Prostate gland (tissue), 2 donors: ENCODE measurements at regions not wholly inside any gene's neighbourhood (a gene's known extent, or its start where the extent isn't known, plus 50 kb on each side); places are given as distances from the start of the nearest gene placed in this dataset.
"Not testable (repeated sequence)": the region's sequence is repeated elsewhere in the genome, so short reads cannot be mapped to it uniquely, and the experiment has no call there.

Experiments
- DNase-seq: peaks from one replicate; pipeline ENCODE4 v3.0.0-alpha.2; 2019; ENCODE audit warnings: low spot score
- H3K27ac ChIP-seq, 2 donors: fragments of 200-600 bp; sonication (generic); 2 replicates each; pipeline ENCODE4 v1.5.1; 2017 to 2019
- H3K27me3 ChIP-seq: fragments of 200-600 bp; sonication (generic); replicated peaks from 2 replicates; pipeline ENCODE4 v1.5.1; 2019; ENCODE audit not compliant: insufficient read depth
- H3K36me3 ChIP-seq, 2 donors: fragments of 200-600 bp; sonication (generic); 1 replicate in 1 of 2; 2 replicates in 1 of 2; pipeline versions ENCODE4 v1.5.1 to v1.8.1; 2017 to 2019
- H3K4me1 ChIP-seq: fragments of 200-600 bp; sonication (generic); replicated peaks from 2 replicates; pipeline ENCODE4 v1.5.1; 2019
- H3K4me3 ChIP-seq, 2 donors: fragments of 200-600 bp; sonication (generic); 2 replicates each; pipeline ENCODE4 v1.5.1; 2017 to 2019
- H3K9me3 ChIP-seq: fragments of 200-600 bp; sonication (generic); 2 replicates; pipeline ENCODE4 v1.5.1; 2017
- CTCF ChIP-seq, 4 experiments: fragments of 200-600 bp in 2 of 4; fragments of 450-650 bp in 2 of 4; sonication (generic) in 2 of 4; IDR thresholded peaks; 1 replicate in 3 of 4; 2 replicates in 1 of 4; pipeline ENCODE4 v1.5.1; 2016 to 2019; ENCODE audit warnings: antibody characterized with exemption in 4 of 4, mild to moderate bottlenecking in 2 of 4, moderate library complexity in 2 of 4
- POLR2A ChIP-seq: fragments of 450-650 bp; IDR thresholded peaks from one replicate; pipeline ENCODE4 v1.6.1; 2016; ENCODE audit warnings: antibody characterized with exemption, mild to moderate bottlenecking
- POLR2AphosphoS5 ChIP-seq: sonication (generic); formaldehyde crosslinking; IDR thresholded peaks from one replicate; pipeline ENCODE4 v1.6.1; 2017; ENCODE audit warnings: antibody characterized with exemption
- WGBS: methylation state at CpG from one replicate; pipeline ENCODE4 v1.1.5; 2018; 5-methylcytosine and 5-hydroxymethylcytosine counted together
- intact Hi-C: fragments of 100-400 bp; cut with DNase I; formaldehyde crosslinking; loops from one replicate; pipeline ENCODE4 v1.14.2; 2022

GRCh38 chr18:4704781-4705180 is 249.7 kb upstream of the DLGAP1 start:
- Histone ChIP-seq H3K36me3 (no peaks in the 10 kb centered on the region), H3K4me3 (no peak overlapping the region), H3K4me1 (no peaks in the 10 kb centered on the region), H3K9me3 (no peaks in the 10 kb centered on the region), H3K27me3 (no peaks in the 10 kb centered on the region), H3K27ac (no peak overlapping the region)
- intact Hi-C loops = no loop called here
- TF ChIP-seq CTCF (IDR thresholded peaks at IDR 0.05) (no peak), POLR2AphosphoS5 (no peak), POLR2A (no peak)
- 21% methylated on average over 3 of the region's 3 CpGs for WGBS
- no peak for DNase-seq

DNA sequence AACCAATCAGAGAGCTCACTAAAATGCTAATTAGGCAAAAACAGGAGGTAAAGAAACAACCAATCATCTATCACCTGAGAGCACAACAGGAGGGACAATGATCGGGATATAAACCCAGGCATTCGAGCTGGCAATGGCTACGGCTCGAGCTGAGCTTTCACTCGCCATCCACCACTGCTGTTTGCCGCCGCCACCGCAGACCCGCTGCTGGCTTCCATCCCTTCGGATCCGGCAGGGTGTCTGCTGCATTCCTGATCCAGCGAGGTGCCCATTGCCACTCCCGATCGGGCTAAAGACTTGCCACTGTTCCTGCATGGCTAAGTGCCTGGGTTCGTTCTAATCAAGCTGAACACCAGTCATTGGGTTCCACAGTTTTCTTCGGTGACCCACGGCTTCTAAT is 236.7 kb upstream of the DLGAP1 start:
- no peaks in the 10 kb centered on the region for H3K4me1 ChIP-seq
- 89% methylated on average over 17 of the region's 17 CpGs for WGBS
- no peaks in the 10 kb centered on the region for H3K9me3 ChIP-seq
- TF ChIP-seq POLR2AphosphoS5 (no peak), POLR2A (no peak), CTCF (IDR thresholded peaks at IDR 0.05) (no peak)
- no peak overlapping the region for H3K4me3 ChIP-seq
- H3K36me3 ChIP-seq = no peaks in the 10 kb centered on the region
- no peak for DNase-seq
- intact Hi-C loops = no loop called here
- no peaks in the 10 kb centered on the region for H3K27me3 ChIP-seq
- H3K27ac ChIP-seq = no peak overlapping the region

- H3K4me3 ChIP-seq, H3K27me3 ChIP-seq, H3K27ac ChIP-seq, H3K9me3 ChIP-seq, H3K36me3 ChIP-seq, DNase-seq, intact Hi-C loops, H3K4me1 ChIP-seq: not testable (repeated sequence)
- WGBS = 90% methylated on average over 5 of the region's 5 CpGs
These were observed 223.6 kb upstream of the DLGAP1 start for GRCh38 chr18:4678685-4679084.

DNA sequence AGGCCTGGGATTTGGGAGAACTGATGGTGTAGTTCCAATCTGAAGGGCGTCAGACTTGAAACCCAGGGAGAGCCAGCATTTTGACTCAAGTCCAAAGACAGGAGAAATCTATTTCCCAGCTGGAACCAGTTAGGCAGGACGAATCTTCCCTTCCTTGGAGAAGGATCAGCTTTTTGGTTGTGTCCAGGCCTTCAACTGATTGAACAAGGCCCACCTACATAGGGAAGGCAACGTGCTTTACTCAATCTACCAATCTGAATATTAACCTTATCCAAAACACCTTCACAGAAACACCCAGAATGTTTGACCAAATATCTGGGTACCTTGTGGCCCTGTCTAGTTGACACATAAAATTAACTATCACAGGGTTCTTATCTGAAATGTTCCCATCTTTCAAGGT is 221.9 kb upstream of the DLGAP1 start:
- H3K27ac ChIP-seq = no peak overlapping the region
- DNase-seq = no peak
- H3K4me3 ChIP-seq = no peak overlapping the region
- no peaks in the 10 kb centered on the region for H3K9me3 ChIP-seq
- WGBS = 82% methylated on average over 3 of the region's 3 CpGs
- H3K27me3 ChIP-seq = no peaks in the 10 kb centered on the region
- H3K4me1 ChIP-seq = no peaks in the 10 kb centered on the region
- intact Hi-C loops = no loop called here
- H3K36me3 ChIP-seq = no peaks in the 10 kb centered on the region
- TF ChIP-seq POLR2A (no peak), POLR2AphosphoS5 (no peak), CTCF (IDR thresholded peaks at IDR 0.05) (no peak)

DNA sequence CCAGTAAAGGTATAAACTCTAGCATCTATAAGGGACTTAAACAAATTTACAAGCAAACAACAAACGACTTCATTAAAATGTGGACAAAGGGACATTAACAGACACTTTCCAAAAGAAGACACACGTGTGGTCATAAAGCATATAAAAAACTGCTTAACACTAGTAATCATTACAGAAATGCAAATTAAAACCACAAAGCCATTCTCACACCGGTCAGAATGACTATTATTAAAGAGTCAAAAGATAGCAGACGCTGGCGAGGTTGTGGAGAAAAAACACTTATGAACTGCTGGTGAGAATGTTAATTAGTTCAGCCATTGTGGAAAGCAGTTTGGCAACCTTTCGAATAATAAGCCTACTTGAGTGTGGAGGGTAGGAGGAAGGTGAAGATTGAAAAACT is 217.1 kb upstream of the DLGAP1 start:
- no peaks in the 10 kb centered on the region for H3K27me3 ChIP-seq
- 83% methylated on average over 6 of the region's 6 CpGs for WGBS
- no peak for DNase-seq
- intact Hi-C loops = no loop called here
- H3K4me1 ChIP-seq = no peaks in the 10 kb centered on the region
- TF ChIP-seq POLR2AphosphoS5 = no peak
- no peak for TF ChIP-seq CTCF (IDR thresholded peaks at IDR 0.05)
- H3K4me3 ChIP-seq = no peak overlapping the region
- H3K9me3 ChIP-seq = no peaks in the 10 kb centered on the region
- no peak overlapping the region for H3K27ac ChIP-seq
- H3K36me3 ChIP-seq = no peaks in the 10 kb centered on the region

DNA sequence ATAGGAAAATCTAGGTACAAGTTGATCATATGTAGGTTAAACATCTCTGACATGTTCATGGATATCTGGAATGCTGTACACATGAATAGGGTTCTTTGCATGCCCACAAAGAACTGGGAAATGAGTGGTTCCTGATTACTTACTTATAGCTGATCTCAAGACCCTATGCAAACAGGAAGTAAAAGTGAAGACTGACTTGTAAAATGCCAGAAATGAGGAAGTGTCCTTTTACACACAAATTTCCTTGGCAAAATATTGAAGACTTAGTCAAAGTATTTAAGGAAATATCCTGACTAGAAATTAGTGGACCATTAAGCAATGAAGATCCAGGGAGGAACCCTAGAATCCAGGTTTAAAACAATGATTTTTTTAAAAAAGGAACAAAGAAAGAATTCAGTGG is 203.7 kb upstream of the DLGAP1 start:
- no peaks in the 10 kb centered on the region for H3K4me1 ChIP-seq
- intact Hi-C loops = no loop called here
- DNase-seq = no peak
- no peak overlapping the region for H3K27ac ChIP-seq
- H3K4me3 ChIP-seq = no peak overlapping the region
- TF ChIP-seq POLR2A (no peak), CTCF (IDR thresholded peaks at IDR 0.05) (no peak), POLR2AphosphoS5 (no peak)
- no peaks in the 10 kb centered on the region for H3K9me3 ChIP-seq
- H3K27me3 ChIP-seq = no peaks in the 10 kb centered on the region
- no peaks in the 10 kb centered on the region for H3K36me3 ChIP-seq
